ENCODE measurements at regions not wholly inside any gene's neighbourhood (a gene's known extent, or its start where the extent isn't known, plus 50 kb on each side); places are given as distances from the start of the nearest gene placed in this dataset.

DNA sequence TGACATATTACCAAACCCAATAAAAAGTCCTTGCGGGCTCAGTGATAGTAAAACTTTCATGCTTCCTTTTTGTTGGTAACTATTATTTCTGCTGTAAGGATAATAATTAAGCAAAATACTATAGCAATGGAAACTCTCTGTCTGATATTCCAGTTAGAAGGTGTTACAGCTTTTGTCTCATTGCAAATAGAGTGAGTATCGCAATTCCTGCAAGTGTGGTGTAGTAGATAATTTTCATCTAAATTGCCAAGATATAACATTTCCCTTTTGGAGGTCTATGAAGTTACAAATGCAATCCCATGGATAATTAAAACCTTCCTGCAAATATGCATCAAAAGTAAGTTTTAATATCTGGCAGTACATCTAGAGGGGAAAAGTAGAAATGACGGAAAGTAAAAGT is 88.7 kb upstream of the CD93 start:
- no peaks in the 10 kb centered on the region for H3K27me3 ChIP-seq
- H3K27ac ChIP-seq, result no peak overlapping the region
- no peak for TF ChIP-seq CTCF (IDR thresholded peaks at IDR 0.05)
- H3K36me3 ChIP-seq, result no peaks in the 10 kb centered on the region
- H3K4me1 ChIP-seq, result no peaks in the 10 kb centered on the region
- no peak overlapping the region for H3K4me3 ChIP-seq
- H3K9me3 ChIP-seq, result no peaks in the 10 kb centered on the region
- intact Hi-C loops (cut with DNase I), result no loop called here
- no peak overlapping the region for H3K9ac ChIP-seq (ENCODE audit: low read depth in 2 of 2, low read length in 2 of 2)
- no peak for DNase-seq

- no peaks in the 10 kb centered on the region for H3K27me3 ChIP-seq
- no peak overlapping the region for H3K4me3 ChIP-seq
- DNase-seq, result no peak
- intact Hi-C loops (cut with DNase I), result no loop called here
- no peaks in the 10 kb centered on the region for H3K36me3 ChIP-seq
- no peak overlapping the region for H3K9ac ChIP-seq (ENCODE audit: low read depth in 2 of 2, low read length in 2 of 2)
- H3K9me3 ChIP-seq, result no peaks in the 10 kb centered on the region
- H3K4me1 ChIP-seq, result peaks cover 14% of the 10 kb centered on the region
- no peak overlapping the region for H3K27ac ChIP-seq
- no peak for TF ChIP-seq CTCF (IDR thresholded peaks at IDR 0.05)
Measured at GRCh38 chr20:23167431-23167830, 81.3 kb upstream of the CD93 start.

DNA sequence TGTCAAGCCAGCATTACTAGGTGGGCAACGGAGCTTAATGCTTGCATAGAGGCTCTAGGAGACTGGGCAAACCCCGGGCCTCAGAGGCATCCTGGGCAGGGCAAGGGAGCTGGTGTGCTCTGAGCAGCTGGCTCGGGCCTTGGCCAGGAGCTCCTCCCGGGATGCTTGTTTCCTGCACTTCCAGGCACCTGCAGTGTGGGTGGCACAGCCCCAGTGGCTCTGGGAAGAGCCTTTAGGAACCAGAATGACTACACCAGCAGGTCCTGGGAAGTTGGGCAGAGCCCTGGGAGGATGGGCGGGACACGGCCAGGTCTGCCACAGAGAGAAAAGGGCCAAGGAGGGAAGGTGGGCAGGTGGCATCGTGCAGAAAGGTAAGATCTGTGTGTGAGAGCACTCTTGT is 80.4 kb upstream of the CD93 start:
- H3K9ac ChIP-seq (ENCODE audit: low read depth in 2 of 2, low read length in 2 of 2), result no peak overlapping the region
- H3K4me1 ChIP-seq, result peaks cover 14% of the 10 kb centered on the region
- no peaks in the 10 kb centered on the region for H3K9me3 ChIP-seq
- no peak for DNase-seq
- H3K4me3 ChIP-seq, result no peak overlapping the region
- TF ChIP-seq CTCF (IDR thresholded peaks at IDR 0.05), result no peak
- intact Hi-C loops (cut with DNase I), result no loop called here
- H3K27ac ChIP-seq, result no peak overlapping the region
- H3K27me3 ChIP-seq, result no peaks in the 10 kb centered on the region
- no peaks in the 10 kb centered on the region for H3K36me3 ChIP-seq

- no peak for TF ChIP-seq CTCF (IDR thresholded peaks at IDR 0.05)
- H3K4me1 ChIP-seq, result peaks cover 14% of the 10 kb centered on the region
- no peak for DNase-seq
- no peak overlapping the region for H3K27ac ChIP-seq
- no peak overlapping the region for H3K9ac ChIP-seq (ENCODE audit: low read depth in 2 of 2, low read length in 2 of 2)
- H3K27me3 ChIP-seq, result no peaks in the 10 kb centered on the region
- H3K36me3 ChIP-seq, result no peaks in the 10 kb centered on the region
- H3K9me3 ChIP-seq, result no peaks in the 10 kb centered on the region
- no peak overlapping the region for H3K4me3 ChIP-seq
- intact Hi-C loops (cut with DNase I), result no loop called here
Measured at GRCh38 chr20:23165964-23166363, 79.8 kb upstream of the CD93 start.

DNA sequence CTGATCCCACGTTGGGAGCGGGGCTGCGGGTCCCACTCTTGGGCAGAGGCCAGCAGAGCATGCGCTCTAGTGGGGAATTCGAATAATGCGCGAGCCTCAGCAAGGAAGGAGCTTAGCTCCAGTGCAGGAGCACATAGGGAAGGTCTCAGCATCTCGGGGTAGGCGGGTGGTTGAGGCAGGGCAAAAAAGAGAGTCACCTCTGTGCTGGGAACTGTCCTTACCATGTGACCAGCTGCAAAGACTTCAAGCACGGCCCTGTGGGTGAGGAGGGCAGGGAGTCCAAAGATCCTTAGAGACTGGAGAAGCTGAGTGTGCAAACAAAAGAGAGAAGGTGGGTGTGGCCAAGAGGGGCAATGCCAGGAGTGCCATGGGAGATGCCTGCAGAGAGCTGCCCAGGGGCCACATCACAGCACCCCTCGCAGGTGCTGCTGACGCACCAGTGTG is 79.2 kb upstream of the CD93 start:
- peak; percentile 74 for DNase-seq
- H3K4me3 ChIP-seq, result no peak overlapping the region
- no peaks in the 10 kb centered on the region for H3K27me3 ChIP-seq
- peak overlapping the region in 1 of 2 donors; percentile 10 for H3K9ac ChIP-seq (ENCODE audit: low read depth in 2 of 2, low read length in 2 of 2)
- intact Hi-C loops (cut with DNase I), result no loop called here
- H3K4me1 ChIP-seq, result peaks cover 16% of the 10 kb centered on the region
- TF ChIP-seq CTCF (IDR thresholded peaks at IDR 0.05), result no peak
- H3K9me3 ChIP-seq, result no peaks in the 10 kb centered on the region
- no peaks in the 10 kb centered on the region for H3K36me3 ChIP-seq
- H3K27ac ChIP-seq, result no peak overlapping the region

DNA sequence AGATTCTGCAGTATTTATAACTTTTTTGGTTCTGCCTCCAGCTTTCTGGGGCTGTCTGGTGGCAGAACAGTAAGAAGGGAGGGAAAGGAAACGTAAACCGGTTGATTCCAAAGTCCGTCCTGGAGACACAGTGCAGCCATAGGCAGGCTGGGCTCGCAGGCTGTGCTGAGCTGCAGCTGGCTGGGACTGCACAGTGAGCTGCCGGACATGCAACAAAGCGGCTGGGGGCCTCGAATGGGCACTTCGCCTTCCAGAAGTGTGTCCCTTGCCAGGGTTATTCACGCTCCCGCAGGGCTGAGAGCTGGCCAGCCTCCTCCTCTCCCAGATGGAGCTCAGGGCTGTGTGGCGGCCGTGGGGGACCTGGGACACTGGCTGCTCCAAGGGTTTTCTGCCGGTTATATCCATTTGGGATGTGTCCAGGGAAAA is 78.1 kb upstream of the CD93 start:
- H3K36me3 ChIP-seq, result no peaks in the 10 kb centered on the region
- DNase-seq, result peak; percentile 73
- H3K4me1 ChIP-seq, result peaks cover 24% of the 10 kb centered on the region
- H3K4me3 ChIP-seq, result no peak overlapping the region
- H3K9me3 ChIP-seq, result no peaks in the 10 kb centered on the region
- intact Hi-C loops (cut with DNase I), result no loop called here
- H3K27ac ChIP-seq, result no peak overlapping the region
- TF ChIP-seq CTCF (IDR thresholded peaks at IDR 0.05), result no peak
- no peaks in the 10 kb centered on the region for H3K27me3 ChIP-seq
- peak overlapping the region; percentile 26 to 51 for H3K9ac ChIP-seq (ENCODE audit: low read depth in 2 of 2, low read length in 2 of 2)
